GM18507 (cell line): ENCODE measurements at regions not wholly inside any gene's neighbourhood (a gene's known extent, or its start where the extent isn't known, plus 50 kb on each side); places are given as distances from the start of the nearest gene placed in this dataset.

ENCODE experiments used
- DNase-seq: peaks from one replicate; pipeline ENCODE4 v3.0.0; 2011; ENCODE audit warnings: low read depth; ENCODE audit not compliant: insufficient read length; ENCODE audit errors: extremely low spot score
- FAIRE-seq: peaks from 2 replicates; lab custom pipeline; 2011; peaks lifted over from hg19 to GRCh38; lab: Jason Lieb, UNC

DNA sequence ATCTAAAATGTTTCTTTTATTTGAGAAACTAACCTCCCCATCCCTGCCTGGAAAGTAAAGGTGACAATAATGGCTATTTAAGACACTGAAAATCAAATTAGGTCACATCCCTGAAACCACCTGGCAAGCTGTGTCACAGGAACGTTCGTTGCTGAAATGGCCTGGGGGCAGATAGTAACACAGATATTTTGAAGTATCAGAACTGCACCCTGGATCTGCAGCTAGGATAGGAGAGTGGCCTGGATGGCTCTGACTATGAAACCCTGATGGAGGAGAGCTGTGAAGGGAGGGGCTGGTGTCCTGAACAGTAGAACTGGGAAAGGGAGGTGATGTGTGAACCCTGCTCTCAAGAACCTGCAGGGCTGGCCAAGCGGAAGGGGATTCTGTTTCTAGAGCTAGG is 648.3 kb upstream of the CFAP20DC start:
- FAIRE-seq (no peak), DNase-seq (no peak)

DNA sequence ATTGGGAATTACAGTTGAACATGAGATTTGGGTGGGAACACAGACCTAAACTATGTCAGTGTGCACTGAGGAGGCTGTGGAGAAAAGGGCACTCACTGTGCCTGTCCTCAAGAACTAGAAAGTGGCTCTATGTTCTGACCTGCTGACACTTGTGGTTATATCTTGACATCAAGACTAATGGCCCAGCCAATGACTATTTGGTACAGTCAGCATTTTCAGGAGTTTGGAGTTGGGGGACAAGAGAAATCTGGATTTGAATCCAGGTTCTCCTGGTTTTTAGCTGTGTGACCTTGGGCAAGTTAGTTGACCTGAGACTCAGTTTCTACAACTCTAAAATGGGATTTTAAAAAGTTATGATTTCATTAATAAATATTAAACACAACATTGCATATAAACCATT is 647.0 kb upstream of the CFAP20DC start:
- DNase-seq = no peak
- no peak for FAIRE-seq

DNA sequence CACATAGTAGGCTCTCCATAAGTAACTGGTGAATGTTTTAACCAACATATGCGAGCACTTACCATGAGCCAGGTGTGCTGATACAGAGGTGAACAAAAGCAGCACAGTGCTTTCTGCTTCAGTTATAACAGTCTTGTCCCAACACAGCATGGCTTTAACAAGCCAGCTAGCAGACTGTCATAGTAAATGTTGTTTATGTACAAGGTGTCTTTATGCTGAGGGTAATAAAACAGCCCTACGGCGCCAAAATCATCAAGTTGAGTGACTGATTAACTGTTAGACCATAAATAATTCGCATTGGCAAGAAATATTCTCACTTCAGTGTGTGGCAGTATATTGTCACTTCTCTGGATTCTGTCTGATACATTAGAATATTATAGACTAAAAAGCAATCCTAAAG is 646.0 kb upstream of the CFAP20DC start:
- no peak for DNase-seq
- no peak for FAIRE-seq

DNA sequence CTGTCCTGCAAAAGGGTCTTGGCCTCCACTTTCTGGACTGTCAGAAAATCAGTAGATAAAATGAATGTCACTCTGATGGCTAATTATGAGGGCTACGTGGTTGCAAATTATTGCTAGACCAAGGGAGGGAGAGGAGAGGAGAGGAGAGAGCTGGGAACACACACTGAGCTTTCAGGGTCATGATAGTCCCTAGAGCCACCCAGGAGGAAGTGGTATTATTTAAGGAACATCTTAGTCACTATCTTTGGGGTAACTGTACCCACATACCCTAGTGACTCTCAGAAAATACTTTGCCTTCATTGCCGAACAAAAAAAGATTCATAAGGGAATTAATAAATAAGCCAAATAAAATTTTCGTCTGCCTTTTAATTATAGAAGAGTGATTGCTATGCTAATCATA is 642.3 kb upstream of the CFAP20DC start:
- DNase-seq = no peak
- no peak for FAIRE-seq

DNA sequence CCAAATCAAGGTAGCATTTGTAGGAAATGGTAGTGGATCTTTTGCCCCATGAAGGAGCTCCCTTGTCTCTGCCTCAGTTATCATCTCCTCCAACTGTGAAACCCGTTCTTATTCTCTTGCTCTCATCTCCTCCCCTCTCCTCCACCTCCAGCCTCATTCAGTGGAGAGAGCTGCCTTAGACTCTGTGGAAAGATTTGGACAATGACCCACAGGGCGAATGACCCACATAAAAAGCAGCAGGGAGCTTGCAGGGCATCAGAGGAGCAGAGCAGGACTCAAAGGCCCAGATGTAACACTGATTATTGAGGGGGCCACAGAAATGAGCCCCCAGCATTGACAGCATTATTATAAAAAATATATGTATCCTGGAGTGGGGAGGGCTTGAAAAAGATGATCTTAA is 641.1 kb upstream of the CFAP20DC start:
- no peak for FAIRE-seq

DNA sequence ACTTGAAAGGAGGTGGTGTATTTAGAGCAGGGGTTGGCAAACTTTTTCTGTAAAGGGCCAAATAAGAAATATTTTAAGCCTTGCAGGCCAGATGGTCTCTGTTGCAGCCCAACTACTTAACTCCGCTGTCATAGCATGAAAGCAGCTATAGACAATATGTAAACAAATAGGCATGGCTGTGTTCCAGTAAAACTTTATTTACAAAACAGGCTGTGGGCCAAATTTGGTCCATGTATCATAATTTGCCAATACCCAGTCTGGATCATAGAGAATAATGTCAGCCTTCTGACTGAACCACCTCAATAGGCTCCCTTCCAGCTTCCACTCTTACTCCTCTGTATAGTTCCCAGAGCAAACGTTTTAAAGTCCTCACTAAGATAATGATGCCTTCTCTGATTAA is 638.8 kb upstream of the CFAP20DC start:
- no peak for DNase-seq
- no peak for FAIRE-seq

More for the DNA sequence above, 641.1 kb upstream of the CFAP20DC start:
- no peak for DNase-seq

DNA sequence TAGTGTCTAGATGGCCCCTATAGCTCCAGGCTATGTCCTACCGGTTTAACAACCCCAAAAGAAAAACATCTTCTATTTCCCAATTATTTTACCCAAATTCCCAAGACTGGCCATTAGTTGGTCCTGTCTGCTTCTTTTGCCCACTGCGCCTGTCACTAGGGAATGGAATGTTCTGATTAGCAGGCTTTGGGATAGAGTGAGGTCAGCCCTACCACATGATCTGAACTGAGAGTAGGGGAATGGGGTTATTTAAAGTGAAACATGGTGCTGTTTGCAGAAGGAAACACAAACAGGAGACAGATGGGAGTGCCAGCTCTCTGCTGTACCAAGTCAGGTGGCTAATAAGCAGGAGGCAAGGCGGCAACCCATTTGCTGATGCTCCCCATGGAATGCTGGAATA is 635.6 kb upstream of the CFAP20DC start:
- no peak for FAIRE-seq
- DNase-seq = no peak

DNA sequence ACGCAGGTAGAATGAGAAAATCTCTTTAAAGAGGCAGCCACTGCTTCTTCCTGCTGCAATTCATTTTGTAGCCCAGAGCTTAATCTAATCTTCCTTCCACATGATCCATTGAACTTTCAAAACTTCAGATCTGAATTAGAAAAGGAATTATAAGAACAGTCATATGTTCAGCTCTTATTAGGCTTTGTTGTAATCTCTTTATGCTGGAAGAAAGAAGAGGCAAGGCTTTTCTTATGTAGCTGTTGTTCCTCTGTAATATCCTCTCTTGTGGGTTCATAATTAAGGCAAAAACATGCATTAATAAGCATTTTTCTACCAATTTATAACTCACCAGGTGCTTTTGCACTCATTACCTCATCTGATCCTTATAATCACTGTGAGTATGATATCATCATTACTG is 634.9 kb upstream of the CFAP20DC start:
- no peak for FAIRE-seq

DNA sequence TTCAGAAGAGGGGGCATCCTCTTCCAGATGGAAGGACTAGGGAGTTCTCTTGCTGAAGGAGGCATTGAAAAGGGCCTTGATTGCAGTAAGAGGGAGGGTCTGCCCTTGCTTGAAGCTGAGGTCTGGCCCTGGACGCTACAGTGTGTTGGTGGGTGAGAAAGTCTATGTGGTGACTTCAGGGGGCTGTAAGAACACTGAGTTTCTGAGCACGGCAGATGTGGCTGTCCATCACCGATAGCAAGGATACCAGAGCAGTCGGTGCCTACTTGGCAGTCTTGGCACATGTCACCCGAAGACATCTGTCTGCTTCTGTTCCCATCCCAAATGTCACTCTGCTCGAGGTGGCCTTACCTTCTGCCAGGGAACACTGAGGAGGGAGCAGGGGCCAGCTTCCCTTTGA is 631.1 kb upstream of the CFAP20DC start:
- FAIRE-seq (no peak), DNase-seq (no peak)

More for the DNA sequence above, 634.9 kb upstream of the CFAP20DC start:
- DNase-seq = no peak

DNA sequence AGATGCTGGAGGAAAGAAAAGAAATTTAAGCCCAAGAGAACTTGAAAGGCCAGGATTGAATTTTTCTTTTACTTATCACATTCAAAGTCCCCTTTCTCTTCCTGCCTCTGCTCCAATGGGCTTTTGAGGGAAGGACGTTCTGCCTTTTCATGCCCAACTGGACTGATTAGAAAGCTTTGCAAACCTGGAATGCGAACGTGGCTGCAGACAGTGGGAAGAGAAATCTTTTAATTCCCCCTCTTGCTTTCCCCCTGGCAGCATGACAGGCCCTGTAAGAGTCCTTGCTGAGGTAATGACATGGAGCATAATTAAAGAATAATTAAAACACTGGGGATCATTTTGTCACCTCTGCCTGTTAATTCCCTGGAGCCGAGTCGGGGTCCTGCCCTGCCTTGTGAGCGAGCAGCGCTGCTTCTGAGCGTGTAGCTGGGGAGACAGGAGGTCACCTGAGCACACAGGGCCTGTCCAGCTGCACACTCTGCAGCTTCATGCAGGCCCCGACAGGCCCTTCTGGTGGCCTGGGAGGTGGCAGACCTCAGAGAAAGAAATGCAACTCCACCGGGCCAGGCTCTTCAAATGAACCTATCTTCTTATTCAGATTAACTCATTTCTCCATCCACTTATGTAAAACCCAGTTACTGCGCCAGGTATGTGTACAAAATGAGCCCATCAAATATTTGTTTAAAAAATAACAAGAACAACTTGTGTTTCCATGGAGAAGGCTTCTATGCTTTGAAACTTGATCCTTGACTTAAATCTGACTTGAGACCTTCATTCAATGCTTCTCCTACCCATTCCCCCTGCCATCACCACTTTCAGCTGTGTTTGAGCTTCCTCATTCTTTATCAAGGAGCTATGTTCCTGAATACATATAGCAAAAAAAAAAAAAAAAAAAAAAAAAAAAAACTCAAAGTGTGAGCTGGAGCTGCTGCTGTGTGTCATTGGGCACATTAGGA is 628.2 kb upstream of the CFAP20DC start:
- DNase-seq (no peak), FAIRE-seq (no peak)

DNA sequence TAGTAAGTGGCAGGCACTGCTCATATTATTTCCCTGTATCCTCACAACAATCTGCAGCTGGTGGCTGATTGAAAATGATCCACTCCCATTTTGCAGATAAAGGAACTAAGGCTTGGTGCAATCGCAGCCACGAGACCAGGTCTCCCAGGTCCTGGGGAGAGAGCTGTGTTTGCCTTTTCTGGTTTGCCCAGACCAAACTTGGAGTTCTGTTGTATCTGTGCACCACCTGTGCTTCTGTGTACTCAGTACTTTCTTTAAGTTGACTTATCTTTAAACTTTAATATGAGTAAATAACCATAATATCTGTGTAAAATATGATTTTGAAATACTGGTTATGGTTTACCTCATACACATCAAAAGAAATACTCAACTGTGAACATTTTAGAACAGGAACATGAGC is 625.7 kb upstream of the CFAP20DC start:
- FAIRE-seq (no peak), DNase-seq (no peak)

DNA sequence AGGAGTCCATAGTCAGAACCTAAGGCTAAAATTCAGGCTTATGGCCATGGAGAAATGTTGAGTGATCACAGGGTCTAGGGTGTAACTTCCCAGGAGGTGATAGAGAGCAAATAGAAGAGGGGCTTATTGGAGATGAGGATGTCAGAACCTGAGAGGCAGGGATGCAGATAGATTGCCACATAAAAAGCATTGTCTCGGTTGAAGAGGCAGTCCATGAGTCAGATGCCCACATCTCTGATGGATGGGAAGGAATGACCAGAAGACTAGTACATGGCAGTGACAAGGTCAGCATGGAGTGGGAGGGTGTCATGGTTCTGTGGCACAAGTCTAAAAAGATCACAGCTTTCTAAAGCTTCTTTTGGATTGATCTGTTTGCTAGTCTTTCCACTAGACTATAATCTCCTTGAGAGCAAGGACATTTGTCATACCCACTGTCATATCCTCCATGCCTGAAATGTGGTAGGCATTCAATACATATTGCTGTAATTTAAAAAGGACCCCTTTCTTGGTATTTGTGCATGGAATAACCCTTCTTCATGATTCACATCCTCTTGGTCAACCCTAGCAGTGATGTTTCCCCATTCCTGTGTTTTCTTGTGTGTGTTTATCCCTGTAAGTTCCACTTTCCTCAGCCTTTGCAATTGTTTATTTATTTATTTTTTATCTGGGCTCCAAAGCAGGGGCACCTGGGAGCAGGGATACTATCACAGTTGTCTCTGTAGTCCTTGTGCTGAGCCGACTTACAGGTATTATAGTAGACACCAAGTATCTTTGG is 613.4 kb upstream of the CFAP20DC start:
- no peak for FAIRE-seq
- no peak for DNase-seq

DNA sequence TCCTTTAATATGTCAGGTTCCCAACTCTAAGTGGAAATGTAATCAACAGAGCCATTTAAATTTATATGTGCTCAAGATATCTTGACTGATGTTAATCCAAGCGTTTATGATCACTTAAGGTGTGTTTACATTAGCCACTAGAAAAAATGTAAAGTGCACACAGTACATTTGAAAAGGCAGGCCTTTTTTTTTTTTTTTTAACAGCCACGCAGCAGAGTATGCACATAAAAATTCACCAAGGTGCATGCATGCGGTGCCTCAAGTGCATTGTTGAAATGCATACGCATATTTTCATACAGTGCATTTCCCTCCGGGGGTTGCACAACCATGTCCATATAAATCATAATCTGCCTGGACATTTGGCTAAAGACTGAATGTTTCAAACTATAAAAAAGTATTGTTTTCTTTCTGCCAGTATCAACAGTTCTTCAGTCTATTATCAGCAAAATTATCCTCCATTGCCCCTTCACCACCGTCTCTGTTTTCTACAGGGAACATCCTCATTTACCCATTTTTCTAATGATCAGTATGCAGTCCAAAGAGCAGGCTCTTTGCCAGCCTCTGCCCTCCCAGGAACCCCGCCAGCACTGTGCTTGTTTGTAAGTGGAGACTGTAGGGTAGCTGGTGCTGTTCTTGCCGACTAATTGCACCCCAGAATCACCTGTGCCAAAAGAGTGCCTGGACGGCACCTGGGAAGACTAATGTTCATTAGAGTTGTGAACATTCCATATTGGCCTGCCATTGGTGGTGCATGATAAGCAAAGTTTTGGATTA is 611.2 kb upstream of the CFAP20DC start:
- DNase-seq (no peak), FAIRE-seq (no peak)

DNA sequence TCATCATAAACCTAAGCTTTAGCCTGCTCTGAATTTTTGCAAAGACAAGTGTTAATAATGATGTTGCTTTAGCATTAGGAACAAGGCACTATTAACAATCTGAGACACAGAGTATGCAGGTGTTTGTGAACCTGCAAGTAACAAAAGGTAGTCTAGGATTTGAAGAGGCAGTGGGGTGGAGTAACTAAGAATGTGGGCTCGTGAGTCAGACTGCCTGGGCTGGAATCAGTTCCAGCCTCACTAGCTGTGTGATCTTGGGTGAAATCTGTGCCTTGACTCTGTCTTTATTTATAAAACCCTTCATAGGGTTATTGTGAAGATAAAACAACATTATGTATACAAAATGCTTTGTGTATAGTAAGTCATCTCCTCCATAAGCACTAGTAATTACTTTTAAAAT is 610.6 kb upstream of the CFAP20DC start:
- DNase-seq = no peak
- FAIRE-seq = no peak

DNA sequence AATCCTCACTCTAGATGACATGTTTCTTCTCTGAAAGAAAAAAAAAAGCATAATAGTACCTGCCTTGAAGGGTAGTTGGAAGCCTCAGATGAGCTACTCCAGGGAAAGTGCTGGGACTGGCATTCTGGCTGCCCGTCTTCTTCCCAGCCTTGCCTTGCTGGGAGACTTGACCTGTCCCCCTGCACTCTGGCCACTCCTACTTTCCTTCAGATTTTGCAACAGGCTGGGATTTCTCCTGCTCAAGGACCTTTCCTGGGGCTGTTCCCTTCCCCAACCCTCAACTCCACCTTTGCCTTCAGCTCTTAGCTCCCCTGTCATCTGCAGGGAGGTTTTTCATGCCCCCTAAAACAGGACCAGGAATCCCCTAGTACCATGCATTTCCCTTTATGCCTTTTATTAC is 609.9 kb upstream of the CFAP20DC start:
- DNase-seq = no peak
- FAIRE-seq = no peak

DNA sequence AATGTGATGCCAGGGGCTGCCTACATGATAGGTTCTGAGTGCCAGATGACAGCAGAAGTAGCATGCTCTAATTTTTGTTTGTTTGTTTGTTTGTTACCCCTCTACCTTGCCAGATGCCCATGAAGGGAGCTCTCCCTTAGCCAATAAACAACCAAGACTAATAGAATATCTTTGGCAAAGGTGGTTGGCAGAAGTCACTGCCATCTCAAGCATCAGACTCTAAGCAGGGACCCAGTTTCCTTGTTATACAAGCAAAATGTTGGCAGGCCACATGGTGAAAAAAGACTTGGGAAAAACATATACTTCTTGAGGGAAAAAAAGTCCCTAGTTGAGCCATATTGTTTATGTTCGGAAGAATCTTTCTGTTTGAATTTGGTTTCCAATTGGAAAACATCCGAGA is 609.0 kb upstream of the CFAP20DC start:
- no peak for FAIRE-seq
- no peak for DNase-seq

DNA sequence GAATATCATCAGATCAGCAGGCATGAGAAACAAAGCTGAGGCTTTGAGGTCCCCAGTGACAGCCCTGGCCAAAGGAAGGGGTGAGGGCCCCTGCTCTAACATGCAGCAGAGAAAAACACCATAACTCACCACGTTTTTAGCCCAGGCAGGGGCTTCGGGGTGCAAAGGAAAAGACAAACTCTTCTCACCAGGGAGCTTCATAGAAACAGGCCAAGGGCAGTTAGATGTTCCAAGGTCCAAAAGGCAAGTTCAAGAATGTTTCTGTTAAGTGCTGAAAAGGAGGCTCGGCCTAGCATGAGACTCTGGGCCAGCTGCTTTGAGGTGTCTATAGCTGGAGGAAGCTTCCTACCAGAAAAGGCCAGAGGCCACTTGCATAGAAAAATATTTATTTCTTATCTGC is 608.4 kb upstream of the CFAP20DC start:
- no peak for FAIRE-seq
- no peak for DNase-seq

DNA sequence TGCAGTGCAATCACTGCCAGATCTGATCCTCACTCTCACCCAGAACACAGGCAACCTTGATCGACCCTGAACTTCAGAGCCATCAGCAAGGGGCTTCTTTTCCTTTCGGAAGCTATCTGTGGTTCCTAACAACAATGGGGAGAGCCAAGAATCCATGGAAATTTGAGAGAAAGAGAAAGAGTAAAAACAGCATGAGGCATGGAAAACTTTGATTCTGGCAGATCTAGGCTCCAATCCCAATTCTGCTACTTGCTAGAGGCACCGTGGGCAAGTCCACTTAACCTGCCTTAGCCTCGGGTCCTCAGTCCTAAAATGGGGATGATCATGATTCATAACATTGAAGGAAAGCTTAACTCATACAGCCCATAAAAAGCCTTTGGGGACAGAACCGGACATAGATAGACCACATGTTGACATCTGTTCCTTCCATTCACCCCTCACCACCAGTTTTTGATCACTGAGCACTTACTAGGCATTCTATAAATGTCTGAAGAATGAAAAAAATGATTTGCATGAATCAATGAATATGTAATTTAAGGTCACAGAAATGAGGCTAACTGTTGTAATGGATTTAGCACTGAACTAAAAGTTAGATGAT is 605.7 kb upstream of the CFAP20DC start:
- DNase-seq (no peak), FAIRE-seq (no peak)

DNA sequence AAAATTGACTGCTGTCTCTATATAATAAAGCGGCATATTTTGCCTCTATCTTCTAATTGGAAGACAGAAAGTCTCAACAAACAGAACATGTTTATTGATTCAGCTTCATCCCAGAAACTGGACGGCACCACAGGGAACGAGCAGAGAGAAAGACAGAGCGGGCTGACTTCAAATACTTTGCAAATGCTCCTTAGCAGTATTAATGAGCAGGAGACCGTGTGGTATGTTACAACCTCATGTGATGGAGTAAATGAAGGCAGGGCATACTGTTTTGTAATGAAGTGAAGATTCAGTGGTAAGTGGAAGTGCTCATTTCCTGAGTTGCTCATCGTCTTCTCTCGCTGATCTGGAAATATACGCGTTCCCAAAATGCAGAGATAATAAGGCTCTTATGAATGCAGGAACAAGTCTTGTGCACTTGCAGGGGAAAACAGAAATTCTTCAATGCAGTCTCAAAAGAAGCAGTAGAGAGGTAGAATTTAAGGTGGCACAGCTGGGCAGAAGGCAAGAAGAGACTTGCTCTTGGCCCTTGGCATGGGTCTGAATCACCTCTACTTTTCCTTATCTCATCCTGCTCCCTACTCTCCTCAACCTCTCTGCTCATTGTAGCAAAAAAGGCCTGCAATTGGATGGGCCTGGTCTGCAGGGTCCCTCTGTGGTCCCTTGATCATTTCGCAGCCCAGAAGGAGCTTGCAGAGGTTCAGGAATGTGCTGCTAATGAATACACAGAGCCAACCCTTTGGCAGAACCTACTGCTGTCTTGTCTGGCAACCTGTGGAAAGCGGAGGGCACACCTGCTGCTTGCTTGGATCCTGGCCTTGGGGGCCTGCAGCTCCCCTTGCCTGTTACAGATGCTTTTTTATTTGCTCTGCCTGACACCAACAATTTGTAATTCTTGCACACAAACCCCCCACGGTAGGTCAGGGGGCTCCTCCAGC is 604.9 kb upstream of the CFAP20DC start:
- FAIRE-seq = no peak
- DNase-seq = no peak
